NT2/D1 (cell line): ENCODE measurements at regions not wholly inside any gene's neighbourhood (a gene's known extent, or its start where the extent isn't known, plus 50 kb on each side); places are given as distances from the start of the nearest gene placed in this dataset.
"Not testable (repeated sequence)": the region's sequence is repeated elsewhere in the genome, so short reads cannot be mapped to it uniquely, and the experiment has no call there.

Experiments
- YY1 ChIP-seq: IDR thresholded peaks from 2 replicates; pipeline ENCODE4 v1.6.1; 2011; ENCODE audit not compliant: insufficient read length, insufficient read depth
- ZNF274 ChIP-seq: IDR thresholded peaks from 2 replicates; pipeline ENCODE4 v1.6.1; 2011; ENCODE audit warnings: mild to moderate bottlenecking, low read depth, low read length

GRCh38 chr7:19272329-19272728 lies 127.1 kb upstream of the FERD3L start:
- TF ChIP-seq YY1, ZNF274: not testable (repeated sequence)
